ENCODE measurements at regions not wholly inside any gene's neighbourhood (a gene's known extent, or its start where the extent isn't known, plus 50 kb on each side); places are given as distances from the start of the nearest gene placed in this dataset.
A peak's percentile ranks its signal among the peaks of the same experiment; 100 is the strongest.
"Not testable (repeated sequence)": the region's sequence is repeated elsewhere in the genome, so short reads cannot be mapped to it uniquely, and the experiment has no call there.

DNA sequence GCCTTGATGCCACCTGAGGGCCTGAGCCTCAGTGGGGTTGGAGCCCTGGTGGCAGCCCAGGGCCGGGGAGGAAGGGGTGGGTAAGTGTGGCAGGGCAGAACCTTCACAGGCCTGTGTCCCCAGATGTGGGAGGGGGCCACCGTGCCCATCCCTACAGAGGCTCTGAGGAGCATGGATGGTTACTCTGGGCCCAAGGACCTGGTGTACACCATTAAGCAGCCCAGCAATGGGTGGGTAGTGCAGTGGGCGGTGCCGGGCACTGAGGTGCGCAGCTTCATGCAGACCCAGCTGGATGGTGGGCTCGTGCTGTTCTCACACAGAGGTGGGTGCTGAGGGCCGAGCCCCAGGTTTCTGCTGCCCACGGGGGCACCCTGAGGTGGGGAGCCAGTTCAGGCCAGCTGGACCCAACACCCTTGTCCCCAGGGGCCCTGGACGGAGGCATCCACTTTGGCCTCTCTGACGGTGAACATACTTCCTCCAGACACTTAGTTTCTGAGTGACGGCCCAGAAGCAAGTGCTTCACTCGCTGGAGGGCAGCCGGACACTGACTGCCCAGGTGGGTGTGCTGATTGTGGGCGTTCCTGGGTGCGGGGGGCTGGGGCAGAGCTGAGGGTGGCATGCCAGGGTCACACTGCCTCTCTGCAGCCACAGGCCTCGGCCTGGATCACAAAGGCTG, 179.1 kb upstream of the AKAP13 start:
- H2AFZ ChIP-seq (ENCODE audit: insufficient read depth, low read depth, low read length, poor library complexity, severe bottlenecking); H3K27ac ChIP-seq (ENCODE audit: low read depth in 1 of 2, low read length in 2 of 2); H4K20me1 ChIP-seq (ENCODE audit: insufficient read depth, low read length); H3K79me2 ChIP-seq (ENCODE audit: insufficient read depth, low read length); H3K4me1 Mint-ChIP-seq; H3K4me3 Mint-ChIP-seq; H3K27me3 Mint-ChIP-seq (ENCODE audit: low read depth in 3 of 3); H3K27ac Mint-ChIP-seq; H3K36me3 ChIP-seq (replicated peaks in 1 of 2; ENCODE audit: control insufficient read depth in 1 of 2, insufficient read depth in 2 of 2, low read length in 2 of 2); H3K27me3 ChIP-seq (ENCODE audit: control insufficient read depth in 2 of 2, insufficient read depth in 2 of 2, low read length in 2 of 2); H3K4me1 ChIP-seq (ENCODE audit: control insufficient read depth in 1 of 2, insufficient read depth in 2 of 2, low read length in 2 of 2); intact Hi-C loops (cut with micrococcal nuclease); H3K4me3 ChIP-seq (replicated peaks in 1 of 3; ENCODE audit: low read depth in 2 of 3, low read length in 3 of 3); DNase-seq; H3K36me3 Mint-ChIP-seq; H3K9ac ChIP-seq (ENCODE audit: insufficient read depth, low read length, poor library complexity, severe bottlenecking); H3K9me3 Mint-ChIP-seq; H3K4me2 ChIP-seq (replicated peaks; ENCODE audit: extremely low read depth, low read length, poor library complexity, severe bottlenecking); H3K9me3 ChIP-seq (replicated peaks in 1 of 2; ENCODE audit: control insufficient read depth in 1 of 2, insufficient read depth in 1 of 2, low read length in 2 of 2): not testable (repeated sequence)
- no CpG with 5 or more reads among the region's 16 CpGs for WGBS (ENCODE audit: insufficient coverage)

DNA sequence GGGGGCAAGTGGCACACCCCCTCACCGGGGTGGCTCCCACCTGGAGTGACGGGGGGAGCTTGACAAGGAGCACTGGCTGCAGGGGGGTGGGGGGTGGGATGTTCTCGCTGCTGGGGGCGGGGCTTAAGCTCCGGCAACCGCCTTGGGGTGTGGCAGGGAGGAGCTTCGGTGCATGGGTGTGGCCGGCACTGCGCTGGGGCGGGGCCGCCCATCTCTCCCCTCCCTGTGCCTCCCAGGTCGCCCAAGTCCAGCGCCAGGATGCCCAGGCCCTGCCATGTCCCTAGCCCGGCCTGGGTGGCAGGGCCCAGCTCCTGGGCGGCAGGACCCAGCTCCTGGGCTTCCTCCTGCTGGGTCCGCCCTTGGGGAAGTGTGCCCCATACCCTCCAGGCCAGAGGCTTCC, 175.9 kb upstream of the AKAP13 start:
- H3K9ac ChIP-seq (ENCODE audit: insufficient read depth, low read length, poor library complexity, severe bottlenecking); H3K4me3 ChIP-seq (replicated peaks in 1 of 3; ENCODE audit: low read depth in 2 of 3, low read length in 3 of 3); H3K4me1 Mint-ChIP-seq; H3K4me3 Mint-ChIP-seq; H3K9me3 ChIP-seq (replicated peaks in 1 of 2; ENCODE audit: control insufficient read depth in 1 of 2, insufficient read depth in 1 of 2, low read length in 2 of 2); H3K79me2 ChIP-seq (ENCODE audit: insufficient read depth, low read length); H3K36me3 Mint-ChIP-seq; H2AFZ ChIP-seq (ENCODE audit: insufficient read depth, low read depth, low read length, poor library complexity, severe bottlenecking); H3K27ac ChIP-seq (ENCODE audit: low read depth in 1 of 2, low read length in 2 of 2); H3K4me2 ChIP-seq (replicated peaks; ENCODE audit: extremely low read depth, low read length, poor library complexity, severe bottlenecking); H3K4me1 ChIP-seq (ENCODE audit: control insufficient read depth in 1 of 2, insufficient read depth in 2 of 2, low read length in 2 of 2); H4K20me1 ChIP-seq (ENCODE audit: insufficient read depth, low read length); DNase-seq; H3K27me3 Mint-ChIP-seq (ENCODE audit: low read depth in 3 of 3); H3K36me3 ChIP-seq (replicated peaks in 1 of 2; ENCODE audit: control insufficient read depth in 1 of 2, insufficient read depth in 2 of 2, low read length in 2 of 2); H3K27ac Mint-ChIP-seq; H3K27me3 ChIP-seq (ENCODE audit: control insufficient read depth in 2 of 2, insufficient read depth in 2 of 2, low read length in 2 of 2); H3K9me3 Mint-ChIP-seq; intact Hi-C loops (cut with micrococcal nuclease): not testable (repeated sequence)
- no CpG with 5 or more reads among the region's 16 CpGs for WGBS (ENCODE audit: insufficient coverage)

DNA sequence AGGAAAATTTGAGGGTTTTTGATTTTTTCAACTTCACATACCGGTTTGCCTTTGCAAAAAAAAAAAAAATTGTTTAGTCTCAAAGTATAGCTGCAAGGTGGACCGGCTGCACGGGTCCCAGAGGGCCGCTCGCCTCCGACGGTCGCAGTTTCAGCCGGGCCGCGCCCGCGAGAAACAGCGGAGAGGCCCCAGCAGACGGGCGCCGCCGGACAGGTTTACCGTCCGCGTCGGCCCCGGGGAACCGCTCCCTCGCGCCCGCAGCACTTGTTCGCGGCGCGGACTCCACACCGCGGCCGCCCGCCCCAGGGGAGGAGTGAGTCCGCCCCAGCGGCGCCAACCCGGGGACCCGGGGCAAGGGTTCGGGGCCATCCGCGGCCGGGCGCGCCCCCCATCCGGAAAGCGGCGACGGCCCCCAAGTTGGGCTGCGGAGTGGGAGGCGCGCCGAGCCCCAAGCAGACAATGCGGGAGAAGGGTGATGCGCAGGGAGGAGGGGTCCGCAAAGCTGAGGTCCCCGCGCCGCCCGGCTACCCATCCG, 146.5 kb upstream of the AKAP13 start:
- H3K4me1 Mint-ChIP-seq; H3K36me3 ChIP-seq (replicated peaks in 1 of 2; ENCODE audit: control insufficient read depth in 1 of 2, insufficient read depth in 2 of 2, low read length in 2 of 2); H3K27ac Mint-ChIP-seq; H3K27me3 ChIP-seq (ENCODE audit: control insufficient read depth in 2 of 2, insufficient read depth in 2 of 2, low read length in 2 of 2); H3K9me3 Mint-ChIP-seq; H3K9ac ChIP-seq (ENCODE audit: insufficient read depth, low read length, poor library complexity, severe bottlenecking); H3K9me3 ChIP-seq (replicated peaks in 1 of 2; ENCODE audit: control insufficient read depth in 1 of 2, insufficient read depth in 1 of 2, low read length in 2 of 2); H3K36me3 Mint-ChIP-seq; H3K27ac ChIP-seq (ENCODE audit: low read depth in 1 of 2, low read length in 2 of 2); H3K4me2 ChIP-seq (replicated peaks; ENCODE audit: extremely low read depth, low read length, poor library complexity, severe bottlenecking); H3K27me3 Mint-ChIP-seq (ENCODE audit: low read depth in 3 of 3); H4K20me1 ChIP-seq (ENCODE audit: insufficient read depth, low read length); H2AFZ ChIP-seq (ENCODE audit: insufficient read depth, low read depth, low read length, poor library complexity, severe bottlenecking); H3K4me3 ChIP-seq (replicated peaks in 1 of 3; ENCODE audit: low read depth in 2 of 3, low read length in 3 of 3); H3K79me2 ChIP-seq (ENCODE audit: insufficient read depth, low read length); DNase-seq; intact Hi-C loops (cut with micrococcal nuclease); H3K4me1 ChIP-seq (ENCODE audit: control insufficient read depth in 1 of 2, insufficient read depth in 2 of 2, low read length in 2 of 2): not testable (repeated sequence)
- H3K4me3 Mint-ChIP-seq, result peak overlapping the region in 1 of 2 donors; percentile 42
- WGBS (ENCODE audit: insufficient coverage), result no CpG with 5 or more reads among the region's 62 CpGs

DNA sequence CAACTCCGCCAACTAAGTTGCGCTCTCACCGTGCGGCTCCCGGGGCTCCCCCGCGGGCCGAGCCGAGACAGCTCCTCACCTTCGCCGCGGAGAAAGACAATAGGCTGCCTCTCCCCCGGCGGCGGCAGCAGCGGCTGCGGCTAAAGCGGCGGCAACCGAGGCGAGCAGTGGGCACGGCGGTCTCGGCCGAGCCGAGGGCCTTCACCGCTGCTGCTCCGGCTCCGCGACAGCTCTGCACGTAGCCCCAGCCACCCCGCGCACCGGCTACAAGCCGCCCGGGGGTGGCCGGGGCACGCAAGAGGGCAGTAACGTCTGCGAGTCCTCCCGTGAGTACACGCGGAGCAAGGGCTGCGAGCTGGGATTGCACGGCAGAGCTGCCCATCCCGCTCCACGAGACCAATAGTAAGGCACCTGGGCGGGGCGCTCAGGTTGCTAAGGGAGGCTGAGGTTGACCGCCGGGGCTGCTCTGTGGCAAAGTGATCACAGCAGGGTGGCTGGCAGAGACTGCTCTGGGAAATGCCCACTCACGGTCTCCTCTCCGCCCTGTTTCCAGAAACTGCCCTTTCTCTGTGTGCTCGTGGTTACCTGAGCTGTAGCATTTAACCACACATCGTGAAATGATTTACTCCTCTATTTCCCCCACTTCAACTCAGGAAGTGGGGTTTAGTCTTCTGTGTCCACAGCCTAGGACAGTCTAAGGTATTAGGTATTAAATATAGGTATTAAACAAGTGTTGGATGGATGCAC, 145.8 kb upstream of the AKAP13 start:
- H3K27me3 ChIP-seq (ENCODE audit: control insufficient read depth in 2 of 2, insufficient read depth in 2 of 2, low read length in 2 of 2); H3K9ac ChIP-seq (ENCODE audit: insufficient read depth, low read length, poor library complexity, severe bottlenecking); H3K27me3 Mint-ChIP-seq (ENCODE audit: low read depth in 3 of 3); H3K4me2 ChIP-seq (replicated peaks; ENCODE audit: extremely low read depth, low read length, poor library complexity, severe bottlenecking); intact Hi-C loops (cut with micrococcal nuclease); DNase-seq; H3K36me3 ChIP-seq (replicated peaks in 1 of 2; ENCODE audit: control insufficient read depth in 1 of 2, insufficient read depth in 2 of 2, low read length in 2 of 2); H3K36me3 Mint-ChIP-seq; H4K20me1 ChIP-seq (ENCODE audit: insufficient read depth, low read length); H3K27ac Mint-ChIP-seq; H3K4me3 Mint-ChIP-seq; H3K9me3 ChIP-seq (replicated peaks in 1 of 2; ENCODE audit: control insufficient read depth in 1 of 2, insufficient read depth in 1 of 2, low read length in 2 of 2); H3K9me3 Mint-ChIP-seq; H3K4me1 Mint-ChIP-seq; H3K27ac ChIP-seq (ENCODE audit: low read depth in 1 of 2, low read length in 2 of 2); H3K4me1 ChIP-seq (ENCODE audit: control insufficient read depth in 1 of 2, insufficient read depth in 2 of 2, low read length in 2 of 2); H2AFZ ChIP-seq (ENCODE audit: insufficient read depth, low read depth, low read length, poor library complexity, severe bottlenecking); H3K79me2 ChIP-seq (ENCODE audit: insufficient read depth, low read length): not testable (repeated sequence)
- H3K4me3 ChIP-seq (replicated peaks in 1 of 3; ENCODE audit: low read depth in 2 of 3, low read length in 3 of 3), result peak overlapping the region in 1 of 3 experiments; percentile 11
- WGBS (ENCODE audit: insufficient coverage), result no CpG with 5 or more reads among the region's 55 CpGs

Data from CD14-positive monocyte (primary cell).